ENCODE measurements at regions not wholly inside any gene's neighbourhood (a gene's known extent, or its start where the extent isn't known, plus 50 kb on each side); places are given as distances from the start of the nearest gene placed in this dataset.

DNA sequence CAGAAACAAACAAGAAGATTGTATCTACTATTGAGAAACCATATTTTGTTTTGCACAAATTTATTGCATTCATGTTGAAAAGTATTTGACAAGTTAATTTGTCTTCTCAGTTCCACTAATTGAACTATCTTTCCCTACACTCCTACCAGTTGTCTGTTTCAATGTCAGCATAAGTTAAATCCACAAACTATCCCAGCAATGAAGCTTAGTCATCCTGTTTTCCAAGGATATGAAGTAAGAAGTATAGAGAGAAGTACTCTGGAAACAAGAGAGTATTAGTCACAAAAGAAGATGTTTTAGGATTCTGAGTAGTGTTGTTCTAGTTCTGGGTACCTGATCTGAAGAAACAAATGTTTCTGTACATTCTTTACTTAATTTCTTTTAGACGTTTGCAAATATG is 261.6 kb upstream of the ZNF804A start:
- no peaks in the 10 kb centered on the region for H3K27me3 ChIP-seq (replicated peaks; ENCODE audit: control insufficient read depth, insufficient read depth, low read length)
- H3K36me3 ChIP-seq (ENCODE audit: control insufficient read depth, insufficient read depth, low read length) = no peaks in the 10 kb centered on the region
- TF ChIP-seq, protein P1, sequence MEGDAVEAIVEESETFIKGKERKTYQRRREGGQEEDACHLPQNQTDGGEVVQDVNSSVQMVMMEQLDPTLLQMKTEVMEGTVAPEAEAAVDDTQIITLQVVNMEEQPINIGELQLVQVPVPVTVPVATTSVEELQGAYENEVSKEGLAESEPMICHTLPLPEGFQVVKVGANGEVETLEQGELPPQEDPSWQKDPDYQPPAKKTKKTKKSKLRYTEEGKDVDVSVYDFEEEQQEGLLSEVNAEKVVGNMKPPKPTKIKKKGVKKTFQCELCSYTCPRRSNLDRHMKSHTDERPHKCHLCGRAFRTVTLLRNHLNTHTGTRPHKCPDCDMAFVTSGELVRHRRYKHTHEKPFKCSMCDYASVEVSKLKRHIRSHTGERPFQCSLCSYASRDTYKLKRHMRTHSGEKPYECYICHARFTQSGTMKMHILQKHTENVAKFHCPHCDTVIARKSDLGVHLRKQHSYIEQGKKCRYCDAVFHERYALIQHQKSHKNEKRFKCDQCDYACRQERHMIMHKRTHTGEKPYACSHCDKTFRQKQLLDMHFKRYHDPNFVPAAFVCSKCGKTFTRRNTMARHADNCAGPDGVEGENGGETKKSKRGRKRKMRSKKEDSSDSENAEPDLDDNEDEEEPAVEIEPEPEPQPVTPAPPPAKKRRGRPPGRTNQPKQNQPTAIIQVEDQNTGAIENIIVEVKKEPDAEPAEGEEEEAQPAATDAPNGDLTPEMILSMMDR (IDR thresholded peaks at IDR 0.05; ENCODE audit: insufficient read depth, low read length, poor library complexity, severe bottlenecking) = no peak
- H3K4me3 ChIP-seq (replicated peaks; ENCODE audit: low read depth, low read length) = no peak overlapping the region
- no peak for DNase-seq (ENCODE audit: extremely low read depth, insufficient read length)

DNA sequence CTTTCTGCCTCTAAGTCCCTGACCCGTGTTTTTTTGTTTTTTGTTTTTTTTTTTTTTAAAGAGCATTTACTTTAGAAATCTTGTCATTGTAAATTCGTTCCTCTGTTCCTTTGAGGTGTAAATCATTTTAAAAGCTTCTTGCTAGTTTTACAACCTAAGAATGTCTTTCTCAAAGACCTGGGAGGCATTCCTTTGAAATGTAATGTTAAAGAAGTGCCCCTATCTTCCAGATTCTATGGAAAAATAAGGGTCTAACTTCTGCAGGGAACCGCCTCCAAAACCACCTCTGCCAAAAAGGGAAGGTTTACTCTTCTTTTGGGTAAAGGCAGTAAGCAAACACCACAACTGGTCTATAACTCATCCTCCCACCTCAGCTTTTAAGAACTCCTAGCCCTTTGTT is 259.6 kb upstream of the ZNF804A start:
- no peak for DNase-seq (ENCODE audit: extremely low read depth, insufficient read length)
- Histone ChIP-seq H3K4me3 (replicated peaks; ENCODE audit: low read depth, low read length) (no peak overlapping the region), H3K27me3 (replicated peaks; ENCODE audit: control insufficient read depth, insufficient read depth, low read length) (no peaks in the 10 kb centered on the region), H3K36me3 (ENCODE audit: control insufficient read depth, insufficient read depth, low read length) (no peaks in the 10 kb centered on the region)
- TF ChIP-seq, protein P1 (IDR thresholded peaks at IDR 0.05; ENCODE audit: insufficient read depth, low read length, poor library complexity, severe bottlenecking) = no peak

DNA sequence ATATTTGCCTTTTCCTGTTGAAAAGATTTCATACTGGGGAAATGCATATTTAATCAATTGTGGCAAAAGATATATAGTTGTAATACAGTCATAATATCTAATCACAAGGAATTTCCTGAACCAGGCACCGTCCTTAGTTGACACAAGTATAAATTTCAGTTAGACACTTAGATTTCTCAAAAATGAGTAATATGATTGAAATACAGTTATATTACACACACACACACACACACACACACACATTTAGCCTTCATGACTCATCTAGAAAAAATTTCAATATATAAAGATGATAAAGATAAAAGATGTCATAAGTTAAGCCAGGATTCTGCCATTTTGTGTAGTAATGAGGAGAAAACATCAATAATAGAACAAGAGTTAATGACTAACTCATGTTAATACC is 258.4 kb upstream of the ZNF804A start:
- DNase-seq (ENCODE audit: extremely low read depth, insufficient read length) = no peak
- H3K27me3 ChIP-seq (replicated peaks; ENCODE audit: control insufficient read depth, insufficient read depth, low read length) = no peaks in the 10 kb centered on the region
- TF ChIP-seq, protein P1 (IDR thresholded peaks at IDR 0.05; ENCODE audit: insufficient read depth, low read length, poor library complexity, severe bottlenecking) = no peak

DNA sequence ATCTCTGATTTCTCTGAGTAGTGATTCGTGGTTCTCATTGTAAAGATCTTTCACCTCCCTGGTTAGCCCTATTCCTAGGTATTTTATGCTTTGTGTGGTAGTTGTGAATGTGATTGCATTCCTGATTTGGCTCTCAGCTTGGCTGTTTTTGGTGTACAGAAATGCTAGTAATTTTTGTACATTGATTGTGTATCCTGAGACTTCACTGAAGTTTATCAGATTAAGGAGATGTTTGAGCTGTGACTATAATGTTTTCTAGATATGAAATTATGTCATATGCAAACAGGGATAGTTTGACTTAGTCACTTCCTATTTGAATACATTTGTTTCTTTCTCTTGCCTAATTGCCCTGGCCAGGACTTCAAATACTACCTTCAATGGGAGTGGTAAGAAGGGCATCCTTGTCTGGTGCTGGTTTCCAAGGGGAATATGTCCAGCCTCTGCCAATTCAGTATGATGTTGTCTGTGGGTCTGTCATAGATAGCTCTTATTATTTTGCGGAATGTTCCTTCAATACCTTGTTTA is 251.9 kb upstream of the ZNF804A start:
- no peak for DNase-seq (ENCODE audit: extremely low read depth, insufficient read length)
- H3K4me3 ChIP-seq (replicated peaks; ENCODE audit: low read depth, low read length) = no peak overlapping the region
- H3K36me3 ChIP-seq (ENCODE audit: control insufficient read depth, insufficient read depth, low read length) = no peaks in the 10 kb centered on the region
- no peaks in the 10 kb centered on the region for H3K27me3 ChIP-seq (replicated peaks; ENCODE audit: control insufficient read depth, insufficient read depth, low read length)
- TF ChIP-seq, protein P1 (IDR thresholded peaks at IDR 0.05; ENCODE audit: insufficient read depth, low read length, poor library complexity, severe bottlenecking) = no peak

More for the DNA sequence above, 258.4 kb upstream of the ZNF804A start:
- H3K36me3 ChIP-seq (ENCODE audit: control insufficient read depth, insufficient read depth, low read length) = no peaks in the 10 kb centered on the region
- no peak overlapping the region for H3K4me3 ChIP-seq (replicated peaks; ENCODE audit: low read depth, low read length)

DNA sequence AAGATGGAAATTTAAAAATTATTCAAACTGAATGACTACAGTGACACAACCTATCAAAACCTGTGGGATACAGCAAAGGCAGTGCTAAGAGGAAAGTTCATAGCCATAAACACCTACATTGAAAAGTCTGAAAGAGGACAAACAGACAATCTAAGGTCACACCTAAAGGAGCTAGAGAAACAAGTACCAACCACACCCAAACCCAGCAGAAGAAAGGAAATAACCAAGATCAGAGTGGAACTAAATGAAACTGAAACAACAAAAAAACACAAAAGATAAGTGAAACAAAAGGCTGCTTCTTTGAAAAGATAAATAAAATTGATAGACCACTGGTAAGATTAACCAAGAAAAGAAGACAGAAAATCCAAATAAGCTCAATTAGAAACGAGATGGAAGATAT is 247.2 kb upstream of the ZNF804A start:
- TF ChIP-seq, protein P1 (IDR thresholded peaks at IDR 0.05; ENCODE audit: insufficient read depth, low read length, poor library complexity, severe bottlenecking) = no peak
- no peaks in the 10 kb centered on the region for H3K36me3 ChIP-seq (ENCODE audit: control insufficient read depth, insufficient read depth, low read length)
- DNase-seq (ENCODE audit: extremely low read depth, insufficient read length) = no peak
- H3K4me3 ChIP-seq (replicated peaks; ENCODE audit: low read depth, low read length) = no peak overlapping the region
- no peaks in the 10 kb centered on the region for H3K27me3 ChIP-seq (replicated peaks; ENCODE audit: control insufficient read depth, insufficient read depth, low read length)

DNA sequence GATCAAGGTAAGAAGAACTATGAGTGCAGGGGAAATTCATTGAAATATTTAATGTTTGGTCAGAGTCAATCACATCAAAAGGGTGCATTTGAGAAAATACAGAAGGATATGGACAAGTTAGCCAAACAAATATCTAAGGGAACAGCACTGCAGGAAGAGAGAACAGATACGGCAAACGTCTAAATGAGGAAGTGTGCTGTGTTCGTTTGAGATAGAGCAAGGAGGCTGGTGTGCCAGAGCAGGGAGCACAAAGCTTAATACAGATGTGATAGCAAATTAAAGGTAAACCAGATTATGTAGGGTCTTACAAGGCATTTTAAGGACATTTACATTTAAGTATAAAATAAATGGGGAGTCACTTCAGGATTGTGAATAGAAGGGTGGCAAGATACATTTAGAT is 241.3 kb upstream of the ZNF804A start:
- Histone ChIP-seq H3K27me3 (replicated peaks; ENCODE audit: control insufficient read depth, insufficient read depth, low read length) (no peaks in the 10 kb centered on the region), H3K4me3 (replicated peaks; ENCODE audit: low read depth, low read length) (no peak overlapping the region), H3K36me3 (ENCODE audit: control insufficient read depth, insufficient read depth, low read length) (no peaks in the 10 kb centered on the region)
- TF ChIP-seq, protein P1 (IDR thresholded peaks at IDR 0.05; ENCODE audit: insufficient read depth, low read length, poor library complexity, severe bottlenecking) = no peak
- DNase-seq (ENCODE audit: extremely low read depth, insufficient read length) = no peak

Data from GM06990 (cell line).